Smooth muscle cell (in vitro differentiated cells): ENCODE measurements at regions not wholly inside any gene's neighbourhood (a gene's known extent, or its start where the extent isn't known, plus 50 kb on each side); places are given as distances from the start of the nearest gene placed in this dataset.

Experiments
- DNase-seq: peaks from one replicate; lab custom pipeline; 2025; ENCODE audit not compliant: unreplicated experiment; lab: John Stamatoyannopoulos, UW
- H2AFZ ChIP-seq: fragments of 200-600 bp; sonication (generic); 2 replicates; pipeline ENCODE4 v1.6.0; 2016; ENCODE audit warnings: antibody characterized with exemption, low read depth, mild to moderate bottlenecking
- H3F3A ChIP-seq: fragments of 200-600 bp; sonication (generic); 2 replicates; pipeline ENCODE4 v1.6.0; 2017; ENCODE audit warnings: antibody characterized with exemption, low read depth
- H3K27ac ChIP-seq: fragments of 200-600 bp; sonication (generic); 2 replicates; pipeline ENCODE4 v1.5.1; 2016; ENCODE audit warnings: low read depth, mild to moderate bottlenecking
- H3K27me3 ChIP-seq: fragments of 200-600 bp; sonication (generic); 2 replicates; pipeline ENCODE4 v1.6.1; 2016; ENCODE audit warnings: low read depth, mild to moderate bottlenecking
- H3K36me3 ChIP-seq: fragments of 200-600 bp; sonication (generic); 2 replicates; pipeline ENCODE4 v1.5.1; 2016; ENCODE audit warnings: low read depth
- H3K4me1 ChIP-seq: fragments of 200-600 bp; sonication (generic); 2 replicates; pipeline ENCODE4 v1.5.1; 2016; ENCODE audit warnings: low read depth
- H3K4me2 ChIP-seq: fragments of 200-600 bp; sonication (generic); 2 replicates; pipeline ENCODE4 v1.6.0; 2016; ENCODE audit warnings: mild to moderate bottlenecking
- H3K4me3 ChIP-seq: fragments of 200-600 bp; sonication (generic); 2 replicates; pipeline ENCODE4 v1.5.1; 2016; ENCODE audit warnings: mild to moderate bottlenecking
- H3K79me2 ChIP-seq: fragments of 200-600 bp; sonication (generic); 2 replicates; pipeline ENCODE4 v1.6.0; 2016; ENCODE audit warnings: low read depth, mild to moderate bottlenecking
- H3K9ac ChIP-seq: fragments of 200-600 bp; sonication (generic); 2 replicates; pipeline ENCODE4 v1.6.0; 2016; ENCODE audit warnings: low read depth
- H3K9me3 ChIP-seq: fragments of 200-600 bp; sonication (generic); replicated peaks from 2 replicates; pipeline ENCODE4 v1.5.1; 2016; ENCODE audit warnings: low read depth
- H4K20me1 ChIP-seq: fragments of 200-600 bp; sonication (generic); 2 replicates; pipeline ENCODE4 v1.6.0; 2016; ENCODE audit warnings: low read depth
- CTCF ChIP-seq: fragments of 200-600 bp; sonication (generic); IDR thresholded peaks from 2 replicates; pipeline ENCODE4 v1.5.1; 2017; ENCODE audit warnings: borderline replicate concordance, mild to moderate bottlenecking, antibody characterized with exemption; ENCODE audit not compliant: insufficient read depth, poor library complexity, severe bottlenecking
- WGBS: methylation state at CpG from one replicate; pipeline ENCODE4 v1.1.7; 2016; ENCODE audit warnings: low lambda C conversion rate; 5-methylcytosine and 5-hydroxymethylcytosine counted together

GRCh38 chr5:155959082-155959481, 367.9 kb upstream of the SGCD start:
- Histone ChIP-seq H3F3A (no peaks in the 10 kb centered on the region), H3K4me1 (no peaks in the 10 kb centered on the region), H3K9me3 (no peaks in the 10 kb centered on the region), H3K36me3 (no peaks in the 10 kb centered on the region), H3K27me3 (no peaks in the 10 kb centered on the region), H3K27ac (no peak overlapping the region), H3K4me3 (no peak overlapping the region), H3K4me2 (no peak overlapping the region), H4K20me1 (no peaks in the 10 kb centered on the region), H3K9ac (no peak overlapping the region), H2AFZ (no peak overlapping the region), H3K79me2 (no peaks in the 10 kb centered on the region)
- no peak for DNase-seq
- 82% methylated on average over 2 of the region's 2 CpGs for WGBS
- no peak for TF ChIP-seq CTCF

- Histone ChIP-seq H4K20me1 (no peaks in the 10 kb centered on the region), H2AFZ (no peak overlapping the region), H3K9ac (no peak overlapping the region), H3K4me3 (no peak overlapping the region), H3K4me2 (no peak overlapping the region), H3K27ac (no peak overlapping the region), H3K4me1 (no peaks in the 10 kb centered on the region), H3K36me3 (no peaks in the 10 kb centered on the region), H3F3A (no peaks in the 10 kb centered on the region), H3K79me2 (no peaks in the 10 kb centered on the region), H3K27me3 (no peaks in the 10 kb centered on the region), H3K9me3 (no peaks in the 10 kb centered on the region)
- TF ChIP-seq CTCF, result no peak
- WGBS, result 94% methylated on average over 3 of the region's 3 CpGs
- no peak for DNase-seq
Measured at GRCh38 chr5:155960177-155960576, 366.8 kb upstream of the SGCD start.

GRCh38 chr5:155969537-155969936, 357.4 kb upstream of the SGCD start:
- no peak for TF ChIP-seq CTCF
- Histone ChIP-seq H4K20me1 (no peaks in the 10 kb centered on the region), H3K36me3 (no peaks in the 10 kb centered on the region), H3K9me3 (peaks cover 9% of the 10 kb centered on the region), H3K79me2 (no peaks in the 10 kb centered on the region), H3K4me2 (no peak overlapping the region), H3K27me3 (no peaks in the 10 kb centered on the region), H3K27ac (no peak overlapping the region), H3K9ac (no peak overlapping the region), H3F3A (no peaks in the 10 kb centered on the region), H3K4me1 (no peaks in the 10 kb centered on the region), H2AFZ (no peak overlapping the region), H3K4me3 (no peak overlapping the region)
- DNase-seq, result no peak
- WGBS, result 93% methylated on average over 5 of the region's 5 CpGs

DNA sequence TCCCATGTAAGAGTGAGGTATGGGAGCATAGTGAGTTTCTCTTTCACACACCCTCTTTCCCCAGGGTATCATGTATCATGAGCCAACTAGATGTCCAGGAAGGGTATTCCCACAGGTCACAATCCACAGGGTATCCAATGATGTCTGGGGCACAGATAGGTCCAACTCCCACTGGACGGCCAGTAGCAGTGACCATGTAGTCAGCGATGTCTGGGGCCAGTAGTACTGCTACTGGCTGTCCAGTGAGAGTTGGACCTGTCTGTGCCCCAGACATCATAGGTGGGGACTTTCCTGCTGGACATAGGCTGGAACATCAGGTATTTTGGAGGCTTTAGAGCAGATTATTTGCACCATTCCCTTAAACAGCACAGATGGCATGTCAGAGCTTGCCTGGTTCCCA, 352.6 kb upstream of the SGCD start:
- Histone ChIP-seq H3K4me3 (no peak overlapping the region), H3K79me2 (no peaks in the 10 kb centered on the region), H3K36me3 (no peaks in the 10 kb centered on the region), H3K9me3 (no peaks in the 10 kb centered on the region), H3K4me2 (no peak overlapping the region), H3K4me1 (no peaks in the 10 kb centered on the region), H4K20me1 (no peaks in the 10 kb centered on the region), H3K27ac (no peak overlapping the region), H3K9ac (no peak overlapping the region), H3K27me3 (no peaks in the 10 kb centered on the region), H2AFZ (no peak overlapping the region), H3F3A (no peaks in the 10 kb centered on the region)
- TF ChIP-seq CTCF, result no peak
- 100% methylated on average over 2 of the region's 2 CpGs for WGBS
- no peak for DNase-seq
